A673 (cell line): ENCODE measurements at regions not wholly inside any gene's neighbourhood (a gene's known extent, or its start where the extent isn't known, plus 50 kb on each side); places are given as distances from the start of the nearest gene placed in this dataset.

ENCODE experiments used
- BruUV-seq: library from RNA; stranded (reverse); fragments of 400-500 nt; replicated peaks from 2 replicates; lab custom pipeline; 2021; lab: Mats Ljungman, UMichigan
- CTCF ChIA-PET: fragments of 300-600 bp; sonication (Branson Sonifier 250); formaldehyde crosslinking; loops from one replicate; lab custom pipeline; 2022; ENCODE audit warnings: antibody characterized with exemption; lab: Charles Lee
- POLR2A ChIA-PET: fragments of 300-600 bp; sonication (Branson Sonifier 250); formaldehyde crosslinking; loops from one replicate; lab custom pipeline; 2022; ENCODE audit warnings: antibody characterized with exemption; ENCODE audit not compliant: low non-redundant PET; lab: Charles Lee
- DNase-seq: peaks from one replicate; pipeline ENCODE4 v3.0.0-alpha.2; 2015; ENCODE audit warnings: low spot score
- H3K27ac ChIP-seq: fragments of 200-600 bp; sonication (generic); 2 replicates; pipeline ENCODE4 v1.5.1; 2016; ENCODE audit warnings: mixed run types, low read depth, mild to moderate bottlenecking, mixed read lengths, antibody characterized with exemption, low read length; ENCODE audit not compliant: poor library complexity, severe bottlenecking
- H3K27me3 ChIP-seq: fragments of 200-600 bp; sonication (generic); replicated peaks from 2 replicates; pipeline ENCODE4 v1.6.1; 2017; ENCODE audit warnings: mixed run types, low read depth, mild to moderate bottlenecking, mixed read lengths, antibody characterized with exemption, low read length; ENCODE audit not compliant: insufficient read depth, poor library complexity
- H3K36me3 ChIP-seq: fragments of 200-600 bp; sonication (generic); 2 replicates; pipeline ENCODE4 v1.6.1; 2016; ENCODE audit warnings: mixed run types, mild to moderate bottlenecking, mixed read lengths, antibody characterized with exemption, low read length; ENCODE audit not compliant: insufficient read depth, poor library complexity, severe bottlenecking
- H3K4me1 ChIP-seq: fragments of 200-600 bp; sonication (generic); 2 replicates; pipeline ENCODE4 v1.6.1; 2017; ENCODE audit warnings: mixed run types, mild to moderate bottlenecking, mixed read lengths, antibody characterized with exemption, low read length; ENCODE audit not compliant: insufficient read depth, poor library complexity, severe bottlenecking
- H3K4me3 ChIP-seq: fragments of 200-600 bp; sonication (generic); 2 replicates; pipeline ENCODE4 v1.5.1; 2016; ENCODE audit warnings: low read depth, mixed run types, mild to moderate bottlenecking, mixed read lengths, low read length; ENCODE audit not compliant: poor library complexity, severe bottlenecking
- H3K9me3 ChIP-seq: fragments of 200-600 bp; sonication (generic); 2 replicates; pipeline ENCODE4 v1.6.1; 2016; ENCODE audit warnings: mixed run types, low read depth, mild to moderate bottlenecking, mixed read lengths, antibody characterized with exemption, low read length; ENCODE audit not compliant: poor library complexity, severe bottlenecking
- CTCF ChIP-seq: fragments of 300-800, 200-600 bp; sonication (generic); conservative IDR thresholded peaks from 2 replicates; pipeline ENCODE4 v1.5.1; 2017; ENCODE audit warnings: low read depth, mild to moderate bottlenecking, antibody characterized with exemption, low read length, moderate library complexity, mixed read lengths
- EZH2 ChIP-seq: fragments of 200-600 bp; sonication (generic); IDR thresholded peaks from 2 replicates; pipeline ENCODE4 v1.6.1; 2017; ENCODE audit warnings: borderline replicate concordance, low read depth, mild to moderate bottlenecking, mixed read lengths, antibody characterized with exemption, low read length; ENCODE audit not compliant: poor library complexity, severe bottlenecking
- intact Hi-C: fragments of 100-400 bp; cut with micrococcal nuclease; formaldehyde crosslinking; loops from one replicate; pipeline ENCODE4 v1.10.0; 2022; ENCODE audit not compliant: unreplicated experiment

- H3K27me3 ChIP-seq: no peaks in the 10 kb centered on the region
- no TSS peak for BruUV-seq
- TF ChIP-seq CTCF (no peak), EZH2 (no peak)
- H3K27ac ChIP-seq: no peak overlapping the region
- intact Hi-C loops: no loop called here
- peaks cover 42% of the 10 kb centered on the region for H3K4me1 ChIP-seq
- DNase-seq: no peak
- no peaks in the 10 kb centered on the region for H3K36me3 ChIP-seq
- H3K4me3 ChIP-seq: no peak overlapping the region
- H3K9me3 ChIP-seq: no peaks in the 10 kb centered on the region
- ChIA-PET CTCF (no interaction called here), POLR2A (no interaction called here)
Observed at GRCh38 chr2:37588316-37588777, 83.1 kb downstream of the CDC42EP3 start.

GRCh38 chr2:37589298-37589697, 82.1 kb downstream of the CDC42EP3 start:
- no peak for TF ChIP-seq EZH2
- TF ChIP-seq CTCF: no peak
- BruUV-seq: no TSS peak
- intact Hi-C loops: no loop called here

GRCh38 chr2:37590119-37590571, 81.3 kb downstream of the CDC42EP3 start:
- POLR2A ChIA-PET: no interaction called here
- TF ChIP-seq CTCF (no peak), EZH2 (no peak)
- peaks cover 24% of the 10 kb centered on the region for H3K4me1 ChIP-seq

More at GRCh38 chr2:37589298-37589697, 82.1 kb downstream of the CDC42EP3 start:
- no peak for DNase-seq
- Histone ChIP-seq H3K9me3 (no peaks in the 10 kb centered on the region), H3K4me3 (no peak overlapping the region), H3K36me3 (no peaks in the 10 kb centered on the region), H3K27ac (no peak overlapping the region), H3K27me3 (no peaks in the 10 kb centered on the region), H3K4me1 (peaks cover 33% of the 10 kb centered on the region)
- ChIA-PET POLR2A (no interaction called here), CTCF (no interaction called here)

More at GRCh38 chr2:37590119-37590571, 81.3 kb downstream of the CDC42EP3 start:
- BruUV-seq: no TSS peak
- intact Hi-C loops: no loop called here
- Histone ChIP-seq H3K4me3 (no peak overlapping the region), H3K27ac (no peak overlapping the region), H3K27me3 (no peaks in the 10 kb centered on the region), H3K36me3 (no peaks in the 10 kb centered on the region), H3K9me3 (peaks cover 4% of the 10 kb centered on the region)
- CTCF ChIA-PET: no interaction called here
- DNase-seq: no peak
